ENCODE measurements at regions not wholly inside any gene's neighbourhood (a gene's known extent, or its start where the extent isn't known, plus 50 kb on each side); places are given as distances from the start of the nearest gene placed in this dataset.

DNA sequence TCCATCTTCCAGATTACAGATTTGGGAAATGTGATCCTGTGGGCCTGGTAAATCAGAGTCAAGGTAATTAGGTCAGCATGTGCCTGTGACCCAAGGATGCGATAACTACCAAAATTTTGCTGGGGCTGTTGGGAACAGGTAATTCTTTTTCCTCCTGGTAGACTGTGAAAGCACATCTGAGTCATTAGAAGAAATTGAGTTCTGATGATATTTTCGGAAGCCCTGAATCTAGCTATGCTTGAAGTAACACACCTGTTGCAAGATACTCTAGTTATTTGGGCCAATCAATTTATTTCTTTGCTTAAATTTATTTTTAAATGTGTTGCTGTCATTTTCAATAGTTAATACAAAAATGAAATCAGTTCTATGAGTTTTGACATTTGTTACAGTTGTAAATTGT lies 903.6 kb downstream of the RPA4 start:
- Histone ChIP-seq H3K4me1 (ENCODE audit: insufficient read depth, poor library complexity, severe bottlenecking) (no peaks in the 10 kb centered on the region), H3K27ac (ENCODE audit: poor library complexity, severe bottlenecking) (no peak overlapping the region), H3K36me3 (ENCODE audit: low read depth) (no peaks in the 10 kb centered on the region), H3K9me3 (ENCODE audit: severe bottlenecking) (no peaks in the 10 kb centered on the region), H3K27me3 (ENCODE audit: insufficient read depth, poor library complexity, severe bottlenecking) (no peaks in the 10 kb centered on the region), H3K4me3 (ENCODE audit: severe bottlenecking) (no peak overlapping the region)
- ATAC-seq (ENCODE audit: low read depth) (no peak), DNase-seq (ENCODE audit: low spot score) (no peak)
- no peak for TF ChIP-seq CTCF (IDR thresholded peaks at IDR 0.05; ENCODE audit: poor library complexity, severe bottlenecking)

DNA sequence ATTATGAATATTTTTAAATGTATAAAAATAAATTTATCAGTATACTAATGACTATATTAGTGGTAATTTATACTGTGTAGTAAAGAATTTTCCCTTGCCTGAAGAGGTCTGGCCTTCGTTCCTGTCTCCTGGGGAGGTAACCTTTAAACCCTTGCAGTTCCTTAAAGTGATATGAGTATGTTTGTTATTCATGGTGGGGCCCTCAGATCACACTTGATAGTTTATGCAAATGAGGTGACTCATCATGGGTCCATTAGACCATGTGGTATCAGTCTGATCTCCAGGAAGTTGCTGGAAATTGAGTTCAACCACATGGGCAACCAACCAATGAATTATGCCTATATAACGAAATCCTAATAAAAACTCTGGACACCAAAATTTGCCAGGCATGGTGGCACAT lies 904.1 kb downstream of the RPA4 start:
- DNase-seq (ENCODE audit: low spot score) (no peak), ATAC-seq (ENCODE audit: low read depth) (no peak)
- no peak overlapping the region for H3K27ac ChIP-seq (ENCODE audit: poor library complexity, severe bottlenecking)
- no peak for TF ChIP-seq CTCF (IDR thresholded peaks at IDR 0.05; ENCODE audit: poor library complexity, severe bottlenecking)
- H3K36me3 ChIP-seq (ENCODE audit: low read depth): no peaks in the 10 kb centered on the region
- H3K4me3 ChIP-seq (ENCODE audit: severe bottlenecking): no peak overlapping the region
- no peaks in the 10 kb centered on the region for H3K9me3 ChIP-seq (ENCODE audit: severe bottlenecking)
- H3K4me1 ChIP-seq (ENCODE audit: insufficient read depth, poor library complexity, severe bottlenecking): no peaks in the 10 kb centered on the region
- no peaks in the 10 kb centered on the region for H3K27me3 ChIP-seq (ENCODE audit: insufficient read depth, poor library complexity, severe bottlenecking)

DNA sequence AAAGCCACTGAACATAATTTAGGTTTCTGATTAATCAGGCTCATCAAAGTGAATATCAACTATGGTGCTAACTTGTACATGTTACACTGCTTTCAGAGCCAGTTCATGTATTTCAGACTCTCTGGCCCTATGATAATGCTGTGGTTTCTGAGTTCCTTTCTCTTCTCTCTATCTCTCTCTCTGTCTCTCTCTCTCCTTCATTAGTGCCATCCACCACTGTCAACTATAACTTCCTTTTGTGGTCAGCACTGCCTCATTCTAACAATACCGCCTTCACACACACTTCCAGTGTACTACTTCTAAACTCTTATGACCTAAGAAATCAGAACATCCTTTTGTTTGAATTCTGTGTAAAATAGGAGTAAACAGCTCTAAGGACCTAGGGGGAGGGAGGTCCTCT lies 907.1 kb downstream of the RPA4 start:
- H3K4me3 ChIP-seq (ENCODE audit: severe bottlenecking): no peak overlapping the region
- ATAC-seq (ENCODE audit: low read depth): no peak
- no peaks in the 10 kb centered on the region for H3K9me3 ChIP-seq (ENCODE audit: severe bottlenecking)
- DNase-seq (ENCODE audit: low spot score): no peak
- no peak for TF ChIP-seq CTCF (IDR thresholded peaks at IDR 0.05; ENCODE audit: poor library complexity, severe bottlenecking)
- H3K27ac ChIP-seq (ENCODE audit: poor library complexity, severe bottlenecking): no peak overlapping the region
- H3K27me3 ChIP-seq (ENCODE audit: insufficient read depth, poor library complexity, severe bottlenecking): no peaks in the 10 kb centered on the region
- H3K4me1 ChIP-seq (ENCODE audit: insufficient read depth, poor library complexity, severe bottlenecking): no peaks in the 10 kb centered on the region
- H3K36me3 ChIP-seq (ENCODE audit: low read depth): no peaks in the 10 kb centered on the region

GRCh38 chrX:97797076-97797475 lies 913.4 kb downstream of the RPA4 start:
- no peak overlapping the region for H3K27ac ChIP-seq (ENCODE audit: poor library complexity, severe bottlenecking)
- no peaks in the 10 kb centered on the region for H3K4me1 ChIP-seq (ENCODE audit: insufficient read depth, poor library complexity, severe bottlenecking)
- ATAC-seq (ENCODE audit: low read depth) (no peak), DNase-seq (ENCODE audit: low spot score) (no peak)
- no peak overlapping the region for H3K4me3 ChIP-seq (ENCODE audit: severe bottlenecking)
- H3K27me3 ChIP-seq (ENCODE audit: insufficient read depth, poor library complexity, severe bottlenecking): no peaks in the 10 kb centered on the region
- TF ChIP-seq CTCF (IDR thresholded peaks at IDR 0.05; ENCODE audit: poor library complexity, severe bottlenecking): no peak
- no peaks in the 10 kb centered on the region for H3K9me3 ChIP-seq (ENCODE audit: severe bottlenecking)
- no peaks in the 10 kb centered on the region for H3K36me3 ChIP-seq (ENCODE audit: low read depth)

GRCh38 chrX:97806238-97806637 lies 922.5 kb downstream of the RPA4 start:
- H3K36me3 ChIP-seq (ENCODE audit: low read depth): no peaks in the 10 kb centered on the region
- H3K9me3 ChIP-seq (ENCODE audit: severe bottlenecking): no peaks in the 10 kb centered on the region
- ATAC-seq (ENCODE audit: low read depth) (no peak), DNase-seq (ENCODE audit: low spot score) (no peak)
- H3K27ac ChIP-seq (ENCODE audit: poor library complexity, severe bottlenecking): no peak overlapping the region
- no peaks in the 10 kb centered on the region for H3K4me1 ChIP-seq (ENCODE audit: insufficient read depth, poor library complexity, severe bottlenecking)
- H3K4me3 ChIP-seq (ENCODE audit: severe bottlenecking): no peak overlapping the region
- no peak for TF ChIP-seq CTCF (IDR thresholded peaks at IDR 0.05; ENCODE audit: poor library complexity, severe bottlenecking)
- no peaks in the 10 kb centered on the region for H3K27me3 ChIP-seq (ENCODE audit: insufficient read depth, poor library complexity, severe bottlenecking)
